OCI-LY1 (cell line): ENCODE measurements at regions not wholly inside any gene's neighbourhood (a gene's known extent, or its start where the extent isn't known, plus 50 kb on each side); places are given as distances from the start of the nearest gene placed in this dataset.

ENCODE experiments used
- H2AFZ ChIP-seq: fragments of 200-600 bp; sonication (generic), shearing (Covaris generic); 2 replicates; pipeline ENCODE4 v1.6.0; 2014; ENCODE audit warnings: antibody characterized with exemption, mild to moderate bottlenecking, low read length
- H3F3A ChIP-seq: fragments of 200-600 bp; sonication (generic), shearing (Covaris generic); 2 replicates; pipeline ENCODE4 v1.6.0; 2014; ENCODE audit warnings: mild to moderate bottlenecking, antibody characterized with exemption, low read length, moderate library complexity; ENCODE audit not compliant: insufficient read depth
- H3K27ac ChIP-seq: fragments of 200-600 bp; sonication (generic); 2 replicates; pipeline ENCODE4 v1.5.1; 2014; ENCODE audit warnings: low read length, mixed run types, mild to moderate bottlenecking, low read depth; ENCODE audit not compliant: poor library complexity, severe bottlenecking
- H3K27me3 ChIP-seq: fragments of 200-600 bp; sonication (generic); 2 replicates; pipeline ENCODE4 v1.6.0; 2014; ENCODE audit warnings: antibody characterized with exemption, mild to moderate bottlenecking, low read length, moderate library complexity; ENCODE audit not compliant: insufficient read depth
- H3K36me3 ChIP-seq: fragments of 200-600 bp; sonication (generic); 2 replicates; pipeline ENCODE4 v1.6.1; 2014; ENCODE audit warnings: mild to moderate bottlenecking, antibody characterized with exemption, low read length, moderate library complexity, mixed read lengths; ENCODE audit not compliant: insufficient read depth
- H3K4me1 ChIP-seq: fragments of 200-600 bp; sonication (generic); 2 replicates; pipeline ENCODE4 v1.5.1; 2014; ENCODE audit warnings: mild to moderate bottlenecking, low read length, moderate library complexity; ENCODE audit not compliant: insufficient read depth, severe bottlenecking
- H3K4me2 ChIP-seq: fragments of 200-600 bp; sonication (generic), shearing (Covaris generic); 2 replicates; pipeline ENCODE4 v1.6.1; 2014; ENCODE audit warnings: low read length
- H3K4me3 ChIP-seq: fragments of 200-600 bp; sonication (generic); 2 replicates; pipeline ENCODE4 v1.5.1; 2014; ENCODE audit warnings: low read length, low read depth, mild to moderate bottlenecking, mixed read lengths; ENCODE audit not compliant: poor library complexity, severe bottlenecking
- H3K79me2 ChIP-seq: fragments of 200-600 bp; shearing (Covaris generic); 2 replicates; pipeline ENCODE4 v1.6.1; 2016; ENCODE audit warnings: mixed run types, low read length, mixed read lengths; ENCODE audit not compliant: insufficient read depth
- H3K9ac ChIP-seq: fragments of 200-600 bp; sonication (generic), shearing (Covaris generic); 2 replicates; pipeline ENCODE4 v1.6.1; 2014; ENCODE audit warnings: mild to moderate bottlenecking, low read length, mixed read lengths
- H3K9me2 ChIP-seq: fragments of 200-600 bp; sonication (generic), shearing (Covaris generic); 2 replicates; pipeline ENCODE4 v1.6.1; 2014; ENCODE audit warnings: low read depth, mild to moderate bottlenecking, low read length, mixed read lengths
- H3K9me3 ChIP-seq: fragments of 200-600 bp; shearing (Covaris generic); 2 replicates; pipeline ENCODE4 v1.6.1; 2014; ENCODE audit warnings: low read length, mixed read lengths
- H4K20me1 ChIP-seq: fragments of 200-600 bp; sonication (generic), shearing (Covaris generic); 2 replicates; pipeline ENCODE4 v1.6.0; 2016; ENCODE audit warnings: mild to moderate bottlenecking, low read length; ENCODE audit not compliant: insufficient read depth
- EZH2 ChIP-seq: fragments of 200-600 bp; sonication (generic), shearing (Covaris generic); IDR thresholded peaks from 2 replicates; pipeline ENCODE4 v1.8.0; 2017; ENCODE audit warnings: borderline replicate concordance, mixed run types, mild to moderate bottlenecking, antibody characterized with exemption, low read length, moderate library complexity, mixed read lengths
- TF ChIP-seq, protein P1 (sequence below): fragments of 200-600 bp; sonication (generic), shearing (Covaris generic); IDR thresholded peaks from 2 replicates; pipeline ENCODE4 v1.5.1; 2017; ENCODE audit warnings: mild to moderate bottlenecking, antibody characterized with exemption, low read length, moderate library complexity, mixed read lengths

DNA sequence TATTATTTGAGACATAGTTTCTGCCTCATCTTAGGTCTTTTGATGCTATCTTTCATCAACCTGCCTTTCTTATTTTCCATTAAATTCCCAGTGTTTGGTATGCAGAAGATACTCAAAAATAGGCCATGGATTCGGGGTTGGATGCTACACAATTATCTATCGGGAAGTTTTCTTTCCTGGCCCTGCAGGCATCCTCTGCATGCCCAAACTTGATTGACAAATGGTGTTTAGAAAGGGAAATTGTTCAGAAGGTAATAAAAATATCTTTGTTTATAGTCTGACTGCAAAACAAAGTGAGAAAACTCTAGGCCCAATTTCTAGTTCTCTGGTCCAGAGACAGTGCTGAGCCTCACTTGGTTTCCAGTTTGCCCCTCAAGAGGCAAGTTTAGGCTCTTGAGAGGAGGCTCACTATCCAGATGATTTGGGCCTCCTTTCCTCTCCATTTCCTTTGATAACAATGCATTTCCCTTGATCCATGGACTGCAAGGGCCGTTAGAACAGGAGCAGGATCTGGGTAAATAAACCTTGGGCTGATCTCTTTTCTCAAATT lies 157.1 kb upstream of the DPH6 start:
- Histone ChIP-seq H3K27ac (no peak overlapping the region), H3K9me2 (no peaks in the 10 kb centered on the region), H3K9me3 (no peaks in the 10 kb centered on the region), H3K4me3 (no peak overlapping the region), H3K4me1 (no peaks in the 10 kb centered on the region), H3K4me2 (no peak overlapping the region), H3K79me2 (no peaks in the 10 kb centered on the region), H3F3A (no peaks in the 10 kb centered on the region), H2AFZ (no peak overlapping the region), H4K20me1 (no peaks in the 10 kb centered on the region), H3K9ac (no peak overlapping the region), H3K36me3 (no peaks in the 10 kb centered on the region), H3K27me3 (no peaks in the 10 kb centered on the region)
- TF ChIP-seq EZH2, result no peak

DNA sequence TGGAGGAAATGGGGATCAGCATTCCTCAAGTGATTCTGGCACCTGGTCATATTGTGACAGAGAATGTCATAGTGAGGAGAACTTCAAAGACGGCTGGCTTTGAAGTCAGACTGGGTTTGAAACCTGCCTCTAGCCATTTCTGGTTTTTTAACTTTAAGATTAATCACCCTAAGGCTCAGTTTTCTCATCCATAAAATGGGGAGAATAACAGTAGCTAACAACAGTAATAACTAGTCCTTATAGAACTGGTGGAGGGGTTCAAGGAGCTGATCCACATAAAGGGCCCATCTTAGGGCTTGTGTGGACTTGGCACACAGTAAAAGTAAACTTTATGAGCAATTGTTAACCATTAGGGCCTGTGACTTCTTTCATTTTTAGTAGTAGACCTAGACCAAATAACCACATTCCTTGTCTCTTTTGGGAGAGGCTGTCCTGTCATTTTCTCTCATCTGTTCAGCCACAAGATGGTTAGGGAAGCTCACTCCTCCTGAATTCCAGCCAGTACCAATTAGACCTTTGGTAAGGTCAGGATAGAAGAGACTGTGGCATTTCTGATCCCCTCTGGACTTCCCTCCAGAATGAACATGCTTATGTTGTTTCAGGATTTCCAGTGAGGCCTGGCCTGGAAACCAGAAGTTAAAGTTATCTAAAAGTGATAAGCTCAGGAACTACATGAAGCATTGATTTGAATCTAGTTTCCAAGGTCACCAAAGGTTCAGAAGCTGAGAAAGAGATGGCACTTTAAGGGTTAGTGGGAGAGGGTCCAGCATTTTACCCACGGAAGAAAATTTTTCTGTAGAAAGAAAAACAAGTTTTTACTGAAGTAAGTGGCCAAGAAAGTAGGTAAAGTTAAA lies 159.3 kb upstream of the DPH6 start:
- Histone ChIP-seq H3K9me3 (no peaks in the 10 kb centered on the region), H3K36me3 (no peaks in the 10 kb centered on the region), H3K9ac (no peak overlapping the region), H3K4me1 (no peaks in the 10 kb centered on the region), H2AFZ (no peak overlapping the region), H3K4me3 (no peak overlapping the region), H4K20me1 (no peaks in the 10 kb centered on the region), H3K79me2 (no peaks in the 10 kb centered on the region), H3K27me3 (no peaks in the 10 kb centered on the region), H3K27ac (no peak overlapping the region), H3F3A (no peaks in the 10 kb centered on the region), H3K9me2 (no peaks in the 10 kb centered on the region), H3K4me2 (no peak overlapping the region)
- no peak for TF ChIP-seq EZH2
- TF ChIP-seq, protein P1, sequence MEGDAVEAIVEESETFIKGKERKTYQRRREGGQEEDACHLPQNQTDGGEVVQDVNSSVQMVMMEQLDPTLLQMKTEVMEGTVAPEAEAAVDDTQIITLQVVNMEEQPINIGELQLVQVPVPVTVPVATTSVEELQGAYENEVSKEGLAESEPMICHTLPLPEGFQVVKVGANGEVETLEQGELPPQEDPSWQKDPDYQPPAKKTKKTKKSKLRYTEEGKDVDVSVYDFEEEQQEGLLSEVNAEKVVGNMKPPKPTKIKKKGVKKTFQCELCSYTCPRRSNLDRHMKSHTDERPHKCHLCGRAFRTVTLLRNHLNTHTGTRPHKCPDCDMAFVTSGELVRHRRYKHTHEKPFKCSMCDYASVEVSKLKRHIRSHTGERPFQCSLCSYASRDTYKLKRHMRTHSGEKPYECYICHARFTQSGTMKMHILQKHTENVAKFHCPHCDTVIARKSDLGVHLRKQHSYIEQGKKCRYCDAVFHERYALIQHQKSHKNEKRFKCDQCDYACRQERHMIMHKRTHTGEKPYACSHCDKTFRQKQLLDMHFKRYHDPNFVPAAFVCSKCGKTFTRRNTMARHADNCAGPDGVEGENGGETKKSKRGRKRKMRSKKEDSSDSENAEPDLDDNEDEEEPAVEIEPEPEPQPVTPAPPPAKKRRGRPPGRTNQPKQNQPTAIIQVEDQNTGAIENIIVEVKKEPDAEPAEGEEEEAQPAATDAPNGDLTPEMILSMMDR, result no peak

DNA sequence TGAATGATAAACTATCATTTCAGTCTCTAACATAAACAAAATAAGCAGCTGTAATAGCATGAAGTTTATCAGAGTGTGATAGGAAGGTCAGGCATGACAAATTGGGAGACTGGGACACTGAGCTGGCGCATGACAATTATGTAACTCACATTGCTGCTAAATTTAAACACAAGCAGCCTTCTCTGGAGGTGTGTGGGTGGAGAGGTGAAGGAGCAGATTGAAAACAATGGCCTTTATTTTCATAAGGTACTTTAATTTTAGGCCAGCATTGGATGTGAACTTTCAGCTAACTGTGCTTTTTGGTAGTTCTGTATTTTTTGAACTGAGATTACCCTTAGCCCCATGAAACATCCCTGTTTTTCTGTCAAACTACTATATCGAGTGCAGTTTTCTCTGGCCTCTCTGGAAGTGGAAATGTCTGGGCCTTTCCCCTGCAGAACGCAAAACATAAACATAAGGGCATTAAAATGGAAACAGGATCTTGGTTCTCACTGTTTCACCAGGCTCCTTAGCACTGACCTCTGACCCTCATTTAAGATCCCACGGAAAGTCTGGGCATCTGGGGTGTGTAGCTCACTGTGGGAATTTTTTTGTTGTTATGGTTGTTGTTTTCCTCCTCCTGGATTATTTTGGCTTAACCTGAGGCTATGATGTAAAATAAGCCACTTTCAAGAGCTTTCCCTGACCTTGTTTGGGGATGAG lies 160.1 kb upstream of the DPH6 start:
- Histone ChIP-seq H3K36me3 (no peaks in the 10 kb centered on the region), H3K27ac (no peak overlapping the region), H3K4me2 (no peak overlapping the region), H3K9me3 (no peaks in the 10 kb centered on the region), H3F3A (no peaks in the 10 kb centered on the region), H4K20me1 (no peaks in the 10 kb centered on the region), H3K4me3 (no peak overlapping the region), H3K79me2 (no peaks in the 10 kb centered on the region), H3K27me3 (no peaks in the 10 kb centered on the region), H3K4me1 (no peaks in the 10 kb centered on the region), H3K9me2 (no peaks in the 10 kb centered on the region), H3K9ac (no peak overlapping the region), H2AFZ (no peak overlapping the region)
- TF ChIP-seq, protein P1, result no peak
